HG03520 (cell line): ENCODE measurements at regions not wholly inside any gene's neighbourhood (a gene's known extent, or its start where the extent isn't known, plus 50 kb on each side); places are given as distances from the start of the nearest gene placed in this dataset.
A peak's percentile ranks its signal among the peaks of the same experiment; 100 is the strongest.

Source experiments
- ATAC-seq: cut with Tn5 transposase; IDR thresholded peaks from one replicate; pipeline ENCODE4 v1.9.1; 2021; ENCODE audit warnings: mild to moderate bottlenecking, moderate library complexity; ENCODE audit not compliant: unreplicated experiment

GRCh38 chr6:141688916-141689315 is 443.8 kb upstream of the GJE1 start:
- peak; percentile 88 for ATAC-seq

GRCh38 chr6:141685416-141685815 is 447.3 kb upstream of the GJE1 start:
- ATAC-seq = no peak

- no peak for ATAC-seq
Observed at GRCh38 chr6:141682391-141682790, 450.3 kb upstream of the GJE1 start.

- ATAC-seq = peak; percentile 60
Observed at GRCh38 chr6:141677598-141678211, 455.0 kb upstream of the GJE1 start.

- ATAC-seq = no peak
Observed at GRCh38 chr6:141675957-141676356, 456.8 kb upstream of the GJE1 start.

GRCh38 chr6:141669141-141669540 is 463.6 kb upstream of the GJE1 start:
- no peak for ATAC-seq

- ATAC-seq = no peak
Observed at GRCh38 chr6:141667580-141668309, 465.0 kb upstream of the GJE1 start.

- ATAC-seq = no peak
Observed at GRCh38 chr6:141666187-141666586, 466.5 kb upstream of the GJE1 start.

GRCh38 chr6:141664744-141665143 is 468.0 kb upstream of the GJE1 start:
- ATAC-seq = no peak

GRCh38 chr6:141659582-141659981 is 473.1 kb upstream of the GJE1 start:
- ATAC-seq = no peak

- ATAC-seq = no peak
Observed at GRCh38 chr6:141658696-141659095, 474.0 kb upstream of the GJE1 start.

GRCh38 chr6:141657812-141658211 is 474.9 kb upstream of the GJE1 start:
- no peak for ATAC-seq

GRCh38 chr6:141653590-141653989 is 479.1 kb upstream of the GJE1 start:
- no peak for ATAC-seq

GRCh38 chr6:141641951-141642350 is 490.8 kb upstream of the GJE1 start:
- ATAC-seq = no peak

- ATAC-seq = no peak
Observed at GRCh38 chr6:141641406-141641805, 491.3 kb upstream of the GJE1 start.

GRCh38 chr6:141635621-141636020 is 497.1 kb upstream of the GJE1 start:
- ATAC-seq = no peak

- no peak for ATAC-seq
Observed at GRCh38 chr6:141634269-141634668, 498.5 kb upstream of the GJE1 start.

- ATAC-seq = no peak
Observed at GRCh38 chr6:141624301-141624700, 508.4 kb upstream of the GJE1 start.

- no peak for ATAC-seq
Observed at GRCh38 chr6:141618180-141618581, 514.5 kb upstream of the GJE1 start.

GRCh38 chr6:141610741-141611140 is 522.0 kb upstream of the GJE1 start:
- no peak for ATAC-seq

- ATAC-seq = no peak
Observed at GRCh38 chr6:141607956-141608355, 524.8 kb upstream of the GJE1 start.

GRCh38 chr6:141598487-141598886 is 534.2 kb upstream of the GJE1 start:
- ATAC-seq = no peak

- ATAC-seq = no peak
Observed at GRCh38 chr6:141594874-141595273, 537.9 kb upstream of the GJE1 start.
